ENCODE measurements at regions not wholly inside any gene's neighbourhood (a gene's known extent, or its start where the extent isn't known, plus 50 kb on each side); places are given as distances from the start of the nearest gene placed in this dataset.

DNA sequence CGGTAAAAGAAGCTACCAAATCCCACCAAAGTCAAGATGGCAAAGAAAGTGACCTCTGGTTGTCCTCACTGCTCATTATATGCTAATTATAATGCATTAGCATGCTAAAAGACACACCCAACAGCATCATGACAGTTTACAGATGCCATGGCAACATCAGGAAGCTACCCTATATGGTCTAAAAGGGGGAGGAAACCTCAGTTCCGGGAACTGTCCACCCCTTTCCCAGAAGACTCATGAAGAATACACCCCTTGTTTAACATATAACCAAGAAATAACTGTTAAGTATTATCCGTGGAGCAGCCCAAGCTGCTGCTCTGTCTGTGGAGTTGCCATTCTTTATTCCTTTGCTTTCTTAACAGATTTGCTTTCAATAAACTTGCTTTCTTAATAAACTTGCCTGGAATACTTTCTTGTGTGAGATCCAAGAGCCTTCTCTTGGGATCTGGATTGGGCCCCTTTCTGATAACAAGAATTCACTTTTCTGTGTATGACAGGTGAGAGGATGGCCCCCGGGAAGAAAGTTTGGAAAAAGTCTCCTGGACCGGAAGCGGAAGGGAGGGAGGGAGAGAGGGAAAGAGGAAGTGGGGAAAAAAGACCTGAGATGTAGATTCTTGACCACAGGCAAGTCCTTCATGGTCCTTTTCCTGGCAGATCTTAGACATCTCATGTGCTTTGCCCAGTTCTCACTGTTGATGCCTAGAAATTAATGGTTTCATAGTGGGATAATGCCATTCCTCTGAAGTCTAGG, 146.7 kb upstream of the ID4 start:
- no peaks in the 10 kb centered on the region for H3K27me3 ChIP-seq
- TF ChIP-seq, protein P1, sequence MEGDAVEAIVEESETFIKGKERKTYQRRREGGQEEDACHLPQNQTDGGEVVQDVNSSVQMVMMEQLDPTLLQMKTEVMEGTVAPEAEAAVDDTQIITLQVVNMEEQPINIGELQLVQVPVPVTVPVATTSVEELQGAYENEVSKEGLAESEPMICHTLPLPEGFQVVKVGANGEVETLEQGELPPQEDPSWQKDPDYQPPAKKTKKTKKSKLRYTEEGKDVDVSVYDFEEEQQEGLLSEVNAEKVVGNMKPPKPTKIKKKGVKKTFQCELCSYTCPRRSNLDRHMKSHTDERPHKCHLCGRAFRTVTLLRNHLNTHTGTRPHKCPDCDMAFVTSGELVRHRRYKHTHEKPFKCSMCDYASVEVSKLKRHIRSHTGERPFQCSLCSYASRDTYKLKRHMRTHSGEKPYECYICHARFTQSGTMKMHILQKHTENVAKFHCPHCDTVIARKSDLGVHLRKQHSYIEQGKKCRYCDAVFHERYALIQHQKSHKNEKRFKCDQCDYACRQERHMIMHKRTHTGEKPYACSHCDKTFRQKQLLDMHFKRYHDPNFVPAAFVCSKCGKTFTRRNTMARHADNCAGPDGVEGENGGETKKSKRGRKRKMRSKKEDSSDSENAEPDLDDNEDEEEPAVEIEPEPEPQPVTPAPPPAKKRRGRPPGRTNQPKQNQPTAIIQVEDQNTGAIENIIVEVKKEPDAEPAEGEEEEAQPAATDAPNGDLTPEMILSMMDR (IDR thresholded peaks at IDR 0.05) = no peak
- no peak for TF ChIP-seq POLR2A (IDR thresholded peaks at IDR 0.05)
- H3K4me1 ChIP-seq = peaks cover 4% of the 10 kb centered on the region
- ATAC-seq (no peak), DNase-seq (no peak)
- intact Hi-C loops (cut with DNase I) = no loop called here
- no peak overlapping the region for H3K27ac ChIP-seq
- H3K36me3 ChIP-seq (replicated peaks in 1 of 2; ENCODE audit: insufficient read depth in 1 of 2, low read depth in 2 of 2) = no peaks in the 10 kb centered on the region
- no peak overlapping the region for H3K4me3 ChIP-seq
- WGBS, 2 donors = 53 to 68% methylated on average over 6 of the region's 6 CpGs
- H3K9me3 ChIP-seq = no peaks in the 10 kb centered on the region

DNA sequence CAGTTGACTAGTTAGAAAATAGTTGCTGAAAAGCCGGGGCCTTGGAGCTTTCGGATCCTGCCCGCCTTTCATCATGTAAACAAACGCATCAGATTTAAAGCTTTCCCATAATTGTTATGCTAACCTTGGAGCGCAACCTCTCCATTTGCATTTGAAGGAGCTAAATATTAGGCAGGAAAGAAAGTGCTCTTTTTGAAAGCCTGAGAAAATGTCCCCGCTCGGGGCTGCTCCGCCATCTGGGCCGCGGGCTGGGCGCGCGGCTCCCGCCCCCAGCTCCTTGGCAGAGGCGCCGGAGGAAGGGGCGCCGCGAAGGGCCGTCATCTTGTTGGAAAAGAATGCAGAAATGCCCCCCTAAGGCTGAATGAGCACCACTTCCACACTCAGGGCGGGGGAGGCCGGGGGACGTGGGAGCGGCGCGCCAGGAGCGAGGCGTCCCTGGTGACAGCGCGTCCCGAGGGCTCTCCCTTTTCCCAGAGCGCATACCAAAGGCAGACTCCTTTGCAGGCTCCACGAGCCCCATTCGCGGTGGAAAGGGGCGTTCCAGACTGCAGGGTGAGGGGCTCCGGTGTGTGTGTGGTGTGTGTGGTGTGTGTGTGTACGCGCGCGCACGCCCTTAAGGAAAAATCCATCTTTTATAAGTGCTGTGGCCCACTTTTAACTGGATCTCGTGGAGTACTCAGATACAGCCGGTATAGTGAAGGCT, 145.6 kb upstream of the ID4 start:
- Histone ChIP-seq H3K9me3 (no peaks in the 10 kb centered on the region), H3K27me3 (no peaks in the 10 kb centered on the region), H3K4me3 (no peak overlapping the region), H3K36me3 (replicated peaks in 1 of 2; ENCODE audit: insufficient read depth in 1 of 2, low read depth in 2 of 2) (no peaks in the 10 kb centered on the region), H3K4me1 (peaks cover 4% of the 10 kb centered on the region), H3K27ac (no peak overlapping the region)
- intact Hi-C loops (cut with DNase I) = no loop called here
- ATAC-seq (no peak), DNase-seq (peak in 3 of 4 donors; percentile 3 to 15 (median 9))
- TF ChIP-seq, protein P1 (IDR thresholded peaks at IDR 0.05) = no peak
- TF ChIP-seq POLR2A (IDR thresholded peaks at IDR 0.05) = no peak
- 2 to 6% methylated on average over 37 to 44 of the region's 44 CpGs for WGBS, 2 donors

DNA sequence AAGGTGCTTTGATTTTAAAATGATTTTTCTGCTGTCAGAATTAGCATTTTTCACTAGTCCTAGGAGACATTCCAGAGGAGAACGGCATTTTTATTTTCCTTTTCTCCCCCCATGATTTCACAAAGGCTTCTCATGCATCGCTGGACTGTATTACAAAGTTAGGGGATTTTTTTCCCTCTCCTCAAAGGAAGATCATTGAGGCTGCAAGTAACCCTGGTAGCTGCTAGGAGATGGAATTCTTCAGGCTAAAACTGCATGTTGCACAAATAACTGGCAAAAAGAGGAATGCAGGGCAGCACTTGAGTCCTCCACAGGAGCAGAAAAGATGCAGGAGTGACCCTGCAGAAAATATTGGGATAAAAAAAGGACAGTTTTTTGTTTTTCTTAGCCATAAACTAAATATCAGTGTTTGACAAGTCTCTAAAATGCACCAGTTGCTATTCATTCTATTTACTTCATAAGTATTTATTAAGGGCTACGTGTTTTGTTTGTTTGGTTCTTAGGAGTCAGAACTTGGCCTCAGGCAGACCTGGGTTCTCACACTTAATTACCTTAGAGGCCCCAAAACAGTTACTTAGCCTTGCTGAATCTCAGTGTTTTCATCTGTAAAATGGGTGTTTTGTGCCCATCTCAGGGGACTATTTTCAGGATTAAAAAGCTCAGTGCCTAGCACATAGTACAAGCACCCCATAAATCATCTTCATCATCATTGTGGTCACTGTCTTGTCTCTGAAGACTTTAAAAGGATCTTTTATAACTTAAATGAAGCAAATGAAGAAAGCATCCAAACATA, 144.5 kb upstream of the ID4 start:
- Histone ChIP-seq H3K36me3 (replicated peaks in 1 of 2; ENCODE audit: insufficient read depth in 1 of 2, low read depth in 2 of 2) (no peaks in the 10 kb centered on the region), H3K4me1 (peaks cover 4% of the 10 kb centered on the region), H3K9me3 (no peaks in the 10 kb centered on the region), H3K4me3 (no peak overlapping the region), H3K27me3 (no peaks in the 10 kb centered on the region), H3K27ac (no peak overlapping the region)
- TF ChIP-seq POLR2A (IDR thresholded peaks at IDR 0.05) = no peak
- TF ChIP-seq, protein P1 (IDR thresholded peaks at IDR 0.05) = no peak
- no peak for ATAC-seq
- DNase-seq = no peak
- intact Hi-C loops (cut with DNase I) = no loop called here
- WGBS, 2 donors = 54 to 59% methylated on average over 3 of the region's 3 CpGs

DNA sequence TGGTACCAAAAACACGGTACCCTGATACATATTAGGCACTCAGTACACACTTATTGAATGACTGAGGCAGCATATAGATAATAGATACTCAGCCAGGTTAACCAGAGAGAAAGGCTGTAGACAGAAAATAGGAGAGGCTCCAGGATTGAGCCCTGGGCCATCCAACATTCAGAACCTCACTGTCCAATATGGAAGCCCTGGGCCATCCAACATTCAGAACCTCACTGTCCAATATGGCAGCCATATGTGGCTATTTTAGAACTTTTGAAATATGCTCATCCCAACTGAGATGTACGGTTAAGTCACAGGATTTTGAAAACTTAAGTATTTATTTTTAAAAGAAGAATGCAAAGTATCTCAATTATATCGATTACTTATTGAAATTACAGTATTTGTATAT, 142.5 kb upstream of the ID4 start:
- Histone ChIP-seq H3K27me3 (no peaks in the 10 kb centered on the region), H3K4me3 (no peak overlapping the region), H3K9me3 (no peaks in the 10 kb centered on the region), H3K4me1 (peaks cover 4% of the 10 kb centered on the region), H3K27ac (no peak overlapping the region), H3K36me3 (replicated peaks in 1 of 2; ENCODE audit: insufficient read depth in 1 of 2, low read depth in 2 of 2) (no peaks in the 10 kb centered on the region)
- TF ChIP-seq, protein P1 (IDR thresholded peaks at IDR 0.05) = no peak
- no peak for TF ChIP-seq POLR2A (IDR thresholded peaks at IDR 0.05)
- DNase-seq (no peak), ATAC-seq (no peak)
- WGBS, 2 donors = 77 to 79% methylated on average over 3 of the region's 3 CpGs
- intact Hi-C loops (cut with DNase I) = no loop called here
